PFSK-1 (cell line): ENCODE measurements at regions not wholly inside any gene's neighbourhood (a gene's known extent, or its start where the extent isn't known, plus 50 kb on each side); places are given as distances from the start of the nearest gene placed in this dataset.

Experiments used
- POLR2AphosphoS5 ChIP-seq: IDR thresholded peaks from 2 replicates; pipeline ENCODE4 v1.6.1; 2012; ENCODE audit warnings: low read depth, mild to moderate bottlenecking, control low read depth, low read length, moderate library complexity
- REST ChIP-seq, 2 experiments: IDR thresholded peaks; 2 replicates each; pipeline versions ENCODE4 v1.6.1 to v1.8.0; 2011 to 2012; ENCODE audit warnings: low read depth in 2 of 2, low read length in 2 of 2, control low read depth in 1 of 2, inconsistent platforms in 1 of 2, mild to moderate bottlenecking in 1 of 2, moderate library complexity in 1 of 2; ENCODE audit not compliant: insufficient read depth in 1 of 2
- TAF1 ChIP-seq: IDR thresholded peaks from 2 replicates; pipeline ENCODE4 v1.6.1; 2012; ENCODE audit warnings: low read length, control low read depth, borderline replicate concordance; ENCODE audit not compliant: insufficient read depth

- TF ChIP-seq REST (IDR thresholded peaks at IDR 0.05; ENCODE audit: insufficient read depth in 1 of 2, low read depth in 2 of 2, low read length in 2 of 2), result no peak
- no peak for TF ChIP-seq TAF1
- TF ChIP-seq POLR2AphosphoS5, result no peak
These were observed 335.5 kb downstream of the ZNF674 start for GRCh38 chrX:46209768-46210167.
